ENCODE measurements at regions not wholly inside any gene's neighbourhood (a gene's known extent, or its start where the extent isn't known, plus 50 kb on each side); places are given as distances from the start of the nearest gene placed in this dataset. TPM values are rescaled to one million over a fixed set of nuclear protein-coding genes. Genes with fewer than 3 reads are reported as not detected.

DNA sequence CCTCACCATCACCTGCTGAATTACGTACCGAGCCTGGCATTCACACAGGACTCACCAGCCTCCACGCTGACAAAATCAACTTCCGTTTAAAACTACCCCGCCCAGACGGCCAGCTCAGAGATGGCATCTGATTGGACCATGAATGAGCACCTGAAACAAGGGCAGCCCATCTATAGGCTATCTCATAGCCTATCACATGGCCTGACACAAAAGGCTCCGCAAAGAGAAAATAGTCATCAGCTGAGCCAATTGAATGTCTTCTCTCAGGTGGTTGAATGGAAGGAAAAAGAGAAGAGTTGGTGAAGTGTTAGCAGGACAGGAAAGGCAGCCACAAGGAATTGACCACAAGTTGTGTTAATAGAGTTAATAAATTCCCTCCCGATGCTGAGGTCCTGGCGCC is 50.6 kb upstream of the ZC3H12A start:
- Histone ChIP-seq H3K27me3 (ENCODE audit: control insufficient read depth, insufficient read depth, low read length) (peaks cover 11% of the 10 kb centered on the region), H3K4me1 (ENCODE audit: control insufficient read depth, insufficient read depth, low read length) (no peaks in the 10 kb centered on the region), H3K9me3 (ENCODE audit: control insufficient read depth, insufficient read depth, low read depth, low read length) (no peaks in the 10 kb centered on the region), H3K4me3 (ENCODE audit: low read depth in 2 of 2, low read length in 2 of 2) (no peak overlapping the region), H3K27ac (ENCODE audit: low read length) (no peak overlapping the region), H3K36me3 (ENCODE audit: control insufficient read depth, insufficient read depth, low read length) (no peaks in the 10 kb centered on the region)
- in situ Hi-C loops (cut with HindIII; ENCODE audit: low pct_unique_long_range_greater_than_20kb, low sequenced_read_pairs): no loop called here
- no TSS peak for BruUV-seq (replicated peaks)
- TF ChIP-seq SIN3A (IDR thresholded peaks at IDR 0.05; ENCODE audit: borderline replicate concordance, insufficient read depth, low read depth, low read length) (no peak), POLR2AphosphoS5 (IDR thresholded peaks at IDR 0.05; ENCODE audit: low read depth, low read length) (no peak), TCF7L2 (IDR thresholded peaks at IDR 0.05; ENCODE audit: low read depth, low read length) (no peak)
- TF ChIP-seq, protein P1, sequence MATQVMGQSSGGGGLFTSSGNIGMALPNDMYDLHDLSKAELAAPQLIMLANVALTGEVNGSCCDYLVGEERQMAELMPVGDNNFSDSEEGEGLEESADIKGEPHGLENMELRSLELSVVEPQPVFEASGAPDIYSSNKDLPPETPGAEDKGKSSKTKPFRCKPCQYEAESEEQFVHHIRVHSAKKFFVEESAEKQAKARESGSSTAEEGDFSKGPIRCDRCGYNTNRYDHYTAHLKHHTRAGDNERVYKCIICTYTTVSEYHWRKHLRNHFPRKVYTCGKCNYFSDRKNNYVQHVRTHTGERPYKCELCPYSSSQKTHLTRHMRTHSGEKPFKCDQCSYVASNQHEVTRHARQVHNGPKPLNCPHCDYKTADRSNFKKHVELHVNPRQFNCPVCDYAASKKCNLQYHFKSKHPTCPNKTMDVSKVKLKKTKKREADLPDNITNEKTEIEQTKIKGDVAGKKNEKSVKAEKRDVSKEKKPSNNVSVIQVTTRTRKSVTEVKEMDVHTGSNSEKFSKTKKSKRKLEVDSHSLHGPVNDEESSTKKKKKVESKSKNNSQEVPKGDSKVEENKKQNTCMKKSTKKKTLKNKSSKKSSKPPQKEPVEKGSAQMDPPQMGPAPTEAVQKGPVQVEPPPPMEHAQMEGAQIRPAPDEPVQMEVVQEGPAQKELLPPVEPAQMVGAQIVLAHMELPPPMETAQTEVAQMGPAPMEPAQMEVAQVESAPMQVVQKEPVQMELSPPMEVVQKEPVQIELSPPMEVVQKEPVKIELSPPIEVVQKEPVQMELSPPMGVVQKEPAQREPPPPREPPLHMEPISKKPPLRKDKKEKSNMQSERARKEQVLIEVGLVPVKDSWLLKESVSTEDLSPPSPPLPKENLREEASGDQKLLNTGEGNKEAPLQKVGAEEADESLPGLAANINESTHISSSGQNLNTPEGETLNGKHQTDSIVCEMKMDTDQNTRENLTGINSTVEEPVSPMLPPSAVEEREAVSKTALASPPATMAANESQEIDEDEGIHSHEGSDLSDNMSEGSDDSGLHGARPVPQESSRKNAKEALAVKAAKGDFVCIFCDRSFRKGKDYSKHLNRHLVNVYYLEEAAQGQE (IDR thresholded peaks at IDR 0.05; ENCODE audit: insufficient read depth in 1 of 2, low read depth in 2 of 2, low read length in 1 of 2): no peak
- TF ChIP-seq, protein P2, sequence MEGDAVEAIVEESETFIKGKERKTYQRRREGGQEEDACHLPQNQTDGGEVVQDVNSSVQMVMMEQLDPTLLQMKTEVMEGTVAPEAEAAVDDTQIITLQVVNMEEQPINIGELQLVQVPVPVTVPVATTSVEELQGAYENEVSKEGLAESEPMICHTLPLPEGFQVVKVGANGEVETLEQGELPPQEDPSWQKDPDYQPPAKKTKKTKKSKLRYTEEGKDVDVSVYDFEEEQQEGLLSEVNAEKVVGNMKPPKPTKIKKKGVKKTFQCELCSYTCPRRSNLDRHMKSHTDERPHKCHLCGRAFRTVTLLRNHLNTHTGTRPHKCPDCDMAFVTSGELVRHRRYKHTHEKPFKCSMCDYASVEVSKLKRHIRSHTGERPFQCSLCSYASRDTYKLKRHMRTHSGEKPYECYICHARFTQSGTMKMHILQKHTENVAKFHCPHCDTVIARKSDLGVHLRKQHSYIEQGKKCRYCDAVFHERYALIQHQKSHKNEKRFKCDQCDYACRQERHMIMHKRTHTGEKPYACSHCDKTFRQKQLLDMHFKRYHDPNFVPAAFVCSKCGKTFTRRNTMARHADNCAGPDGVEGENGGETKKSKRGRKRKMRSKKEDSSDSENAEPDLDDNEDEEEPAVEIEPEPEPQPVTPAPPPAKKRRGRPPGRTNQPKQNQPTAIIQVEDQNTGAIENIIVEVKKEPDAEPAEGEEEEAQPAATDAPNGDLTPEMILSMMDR (IDR thresholded peaks at IDR 0.05): no peak
- ChIA-PET POLR2A (no interaction called here), CTCF (no interaction called here)
- ATAC-seq: no peak
- intact Hi-C loops (cut with micrococcal nuclease; ENCODE audit: unreplicated experiment): no loop called here
- no peak for DNase-seq (ENCODE audit: low read depth, low spot score)

DNA sequence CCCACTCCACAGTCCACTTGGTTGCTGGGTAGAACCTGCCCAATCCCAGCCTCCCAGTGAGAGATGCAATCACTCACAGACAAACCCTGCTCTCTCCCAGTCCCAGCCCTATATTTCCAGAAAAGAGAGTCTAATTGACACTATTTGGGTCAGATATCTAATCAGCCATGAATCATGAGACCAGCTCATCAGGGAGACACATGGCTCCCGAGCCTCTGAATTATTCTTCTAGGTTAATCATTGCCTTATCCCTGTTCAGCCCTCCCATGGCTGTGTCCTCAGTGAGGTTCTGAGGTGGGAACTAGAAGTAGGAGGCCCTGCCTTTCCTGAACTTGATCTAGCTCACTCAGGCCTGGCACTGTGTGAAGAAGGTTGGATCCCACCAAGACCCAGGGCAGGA is 49.9 kb upstream of the ZC3H12A start:
- no peaks in the 10 kb centered on the region for H3K9me3 ChIP-seq (ENCODE audit: control insufficient read depth, insufficient read depth, low read depth, low read length)
- H3K4me3 ChIP-seq (ENCODE audit: low read depth in 2 of 2, low read length in 2 of 2): no peak overlapping the region
- DNase-seq (ENCODE audit: low read depth, low spot score) (no peak), ATAC-seq (no peak)
- H3K27me3 ChIP-seq (ENCODE audit: control insufficient read depth, insufficient read depth, low read length): peaks cover 14% of the 10 kb centered on the region
- no peaks in the 10 kb centered on the region for H3K36me3 ChIP-seq (ENCODE audit: control insufficient read depth, insufficient read depth, low read length)
- H3K4me1 ChIP-seq (ENCODE audit: control insufficient read depth, insufficient read depth, low read length): no peaks in the 10 kb centered on the region
- TF ChIP-seq, protein P1 (IDR thresholded peaks at IDR 0.05; ENCODE audit: insufficient read depth in 1 of 2, low read depth in 2 of 2, low read length in 1 of 2): no peak
- no peak for TF ChIP-seq SIN3A (IDR thresholded peaks at IDR 0.05; ENCODE audit: borderline replicate concordance, insufficient read depth, low read depth, low read length)
- no peak for TF ChIP-seq TCF7L2 (IDR thresholded peaks at IDR 0.05; ENCODE audit: low read depth, low read length)
- no peak for TF ChIP-seq POLR2AphosphoS5 (IDR thresholded peaks at IDR 0.05; ENCODE audit: low read depth, low read length)
- TF ChIP-seq, protein P2 (IDR thresholded peaks at IDR 0.05): no peak
- ChIA-PET POLR2A (no interaction called here), CTCF (no interaction called here)
- in situ Hi-C loops (cut with HindIII; ENCODE audit: low pct_unique_long_range_greater_than_20kb, low sequenced_read_pairs): no loop called here
- no peak overlapping the region for H3K27ac ChIP-seq (ENCODE audit: low read length)
- intact Hi-C loops (cut with micrococcal nuclease; ENCODE audit: unreplicated experiment): no loop called here
- BruUV-seq (replicated peaks): no TSS peak

Small RNA genes lying in the stretch of these regions (microRNA-seq; reads per million reads assigned to microRNA genes)
- not detected for gene MIR4255 (ENCODE audit: unreplicated experiment)
